GM12875 (cell line): ENCODE measurements at regions not wholly inside any gene's neighbourhood (a gene's known extent, or its start where the extent isn't known, plus 50 kb on each side); places are given as distances from the start of the nearest gene placed in this dataset.

Experiments used
- H3K4me3 ChIP-seq: one replicate; pipeline ENCODE4 v1.5.1; 2011; ENCODE audit warnings: low read depth, low read length, control low read depth
- CTCF ChIP-seq: IDR thresholded peaks from 2 replicates; pipeline ENCODE4 v1.5.1; 2011; ENCODE audit warnings: low read depth, mild to moderate bottlenecking, control low read depth, inconsistent platforms, low read length, moderate library complexity, borderline replicate concordance; ENCODE audit not compliant: insufficient read depth

- TF ChIP-seq CTCF, result no peak
- no peak overlapping the region for H3K4me3 ChIP-seq
These were observed 137.6 kb downstream of the GOLIM4 start for GRCh38 chr3:167958141-167958540.

- H3K4me3 ChIP-seq, result no peak overlapping the region
- TF ChIP-seq CTCF, result no peak
These were observed 142.8 kb downstream of the GOLIM4 start for GRCh38 chr3:167952969-167953368.

GRCh38 chr3:167950212-167950611, 145.5 kb downstream of the GOLIM4 start:
- TF ChIP-seq CTCF, result no peak
- no peak overlapping the region for H3K4me3 ChIP-seq

- no peak for TF ChIP-seq CTCF
- H3K4me3 ChIP-seq, result no peak overlapping the region
These were observed 154.3 kb downstream of the GOLIM4 start for GRCh38 chr3:167941234-167941995.

- TF ChIP-seq CTCF, result no peak
- no peak overlapping the region for H3K4me3 ChIP-seq
These were observed 155.5 kb downstream of the GOLIM4 start for GRCh38 chr3:167940241-167940640.

GRCh38 chr3:167938516-167938915, 157.2 kb downstream of the GOLIM4 start:
- TF ChIP-seq CTCF, result no peak
- no peak overlapping the region for H3K4me3 ChIP-seq

GRCh38 chr3:167936019-167936418, 159.7 kb downstream of the GOLIM4 start:
- TF ChIP-seq CTCF, result no peak

More at GRCh38 chr3:167936019-167936418, 159.7 kb downstream of the GOLIM4 start:
- no peak overlapping the region for H3K4me3 ChIP-seq
